ENCODE measurements at regions not wholly inside any gene's neighbourhood (a gene's known extent, or its start where the extent isn't known, plus 50 kb on each side); places are given as distances from the start of the nearest gene placed in this dataset.

GRCh38 chr20:51303731-51304670 is 238.5 kb downstream of the NFATC2 start:
- TF ChIP-seq CTCF (IDR thresholded peaks at IDR 0.05) (no peak), POLR2A (IDR thresholded peaks at IDR 0.05) (no peak)

Data from adrenal gland (tissue), 5 donors.